DMS 273 (cell line): ENCODE measurements at regions not wholly inside any gene's neighbourhood (a gene's known extent, or its start where the extent isn't known, plus 50 kb on each side); places are given as distances from the start of the nearest gene placed in this dataset.

ENCODE experiments used
- DNase-seq: peaks from one replicate; lab custom pipeline; 2025; ENCODE audit not compliant: unreplicated experiment; lab: John Stamatoyannopoulos, UW

DNA sequence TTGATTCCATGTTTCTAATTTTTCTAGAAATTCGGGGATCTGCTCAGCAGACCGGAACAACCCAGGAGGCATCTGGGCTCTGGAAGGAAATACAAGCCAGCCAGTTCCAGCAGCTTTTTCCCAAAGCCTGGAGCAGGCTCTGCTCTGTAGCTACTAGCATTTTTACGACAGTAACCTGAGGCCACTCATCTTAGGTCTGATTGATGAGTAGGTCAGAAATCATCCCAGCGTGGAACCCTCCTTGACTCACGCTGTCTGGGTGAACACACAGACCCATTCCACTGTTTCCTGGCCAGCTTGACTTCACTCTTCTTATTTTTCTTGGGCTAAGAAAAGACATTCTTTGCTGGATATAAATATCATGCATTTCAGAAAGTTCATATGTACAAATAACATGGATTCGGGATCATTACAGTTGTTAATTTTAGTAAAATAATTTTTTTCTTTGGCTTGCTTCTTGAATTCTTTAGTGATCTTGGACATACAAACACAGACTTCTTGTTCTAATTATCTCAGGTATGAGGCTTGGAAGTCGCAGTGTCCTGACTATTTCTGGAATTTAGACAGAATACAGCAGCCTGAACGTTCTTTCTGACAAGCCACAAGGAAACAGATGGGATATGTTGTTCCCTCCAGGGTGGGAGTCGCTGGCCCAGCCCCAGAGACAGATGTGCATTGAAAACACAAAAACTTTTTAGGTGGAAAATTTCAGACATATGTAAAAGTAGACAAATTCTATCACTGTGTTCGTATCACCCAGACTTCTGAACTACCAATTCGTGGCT, 54.6 kb upstream of the PITRM1 start:
- DNase-seq: no peak

DNA sequence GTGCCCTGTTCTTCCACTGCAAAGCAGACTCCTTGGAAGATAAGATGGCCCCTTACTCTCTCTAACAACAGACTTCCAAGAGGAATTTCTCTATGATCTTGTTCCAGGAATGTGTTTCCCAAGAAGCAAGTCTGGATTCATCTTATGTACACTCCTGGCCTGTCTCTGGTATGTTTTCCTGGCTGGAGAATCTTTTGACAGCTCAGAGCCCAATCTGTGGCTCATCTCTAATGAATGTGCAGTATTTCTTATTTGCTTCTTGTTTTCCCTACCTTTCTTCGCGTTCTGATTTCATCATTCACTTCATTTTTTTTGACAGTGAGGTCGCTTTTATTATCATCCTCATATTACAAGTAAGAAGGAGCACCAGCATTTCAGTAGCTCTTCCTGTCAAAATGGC, 53.0 kb upstream of the PITRM1 start:
- DNase-seq: no peak

DNA sequence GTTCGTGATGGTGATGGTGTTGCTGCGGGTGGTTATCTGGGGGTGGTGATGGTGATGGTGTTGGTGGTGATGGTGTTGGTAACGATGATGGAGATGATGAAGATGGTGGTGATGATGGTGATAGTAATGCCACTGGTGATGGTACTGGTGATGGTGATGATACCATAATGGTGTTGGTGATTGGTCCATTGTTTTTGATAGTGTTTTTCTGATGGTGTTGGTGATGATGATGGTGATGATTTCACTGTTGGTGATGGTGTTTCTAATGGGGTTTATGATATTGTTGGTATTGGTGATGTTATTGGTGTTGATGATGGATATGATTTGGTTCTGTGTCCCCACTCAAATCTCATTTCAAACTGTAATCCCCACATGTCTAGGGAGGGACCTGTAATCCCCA, 51.7 kb upstream of the PITRM1 start:
- DNase-seq: no peak

DNA sequence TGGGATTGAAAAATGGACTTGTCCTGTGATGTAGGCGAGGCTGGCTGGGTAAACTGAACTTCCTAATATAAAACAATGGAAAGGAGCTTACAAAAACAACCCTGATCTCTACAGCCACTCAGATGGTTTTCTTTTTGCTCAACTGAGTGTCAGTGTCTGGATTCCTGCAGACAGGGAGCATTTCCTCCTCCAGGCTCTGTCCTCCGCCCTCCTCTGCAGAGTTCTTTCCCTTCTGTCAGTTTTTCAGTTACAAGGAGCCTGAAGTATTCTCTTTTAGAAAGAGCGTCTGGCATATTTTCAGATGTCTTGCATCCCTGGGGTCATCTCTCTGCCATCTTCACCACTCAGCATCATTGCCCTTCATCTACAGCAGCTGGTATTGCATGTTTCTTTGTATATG, 50.0 kb upstream of the PITRM1 start:
- no peak for DNase-seq
